ENCODE measurements at regions not wholly inside any gene's neighbourhood (a gene's known extent, or its start where the extent isn't known, plus 50 kb on each side); places are given as distances from the start of the nearest gene placed in this dataset.
"Not testable (repeated sequence)": the region's sequence is repeated elsewhere in the genome, so short reads cannot be mapped to it uniquely, and the experiment has no call there.

- no peaks in the 10 kb centered on the region for H3K36me3 Mint-ChIP-seq
- H3K27me3 Mint-ChIP-seq (ENCODE audit: low read depth): no peaks in the 10 kb centered on the region
- no peak for DNase-seq (ENCODE audit: low spot score in 2 of 2, unreplicated experiment in 2 of 2)
- no peak overlapping the region for H3K27ac Mint-ChIP-seq
- H3K9me3 Mint-ChIP-seq: peaks cover 8% of the 10 kb centered on the region
- TF ChIP-seq CTCF (IDR thresholded peaks at IDR 0.05; ENCODE audit: unreplicated experiment): no peak
- H3K4me1 Mint-ChIP-seq: no peaks in the 10 kb centered on the region
- no peak overlapping the region for H3K4me3 Mint-ChIP-seq
Observed at GRCh38 chr4:120211408-120212015, 144.9 kb upstream of the MAD2L1 start.

GRCh38 chr4:120209706-120210105, 143.1 kb upstream of the MAD2L1 start:
- Mint-ChIP-seq H3K27ac (no peak overlapping the region), H3K4me1 (no peaks in the 10 kb centered on the region), H3K9me3 (peaks cover 18% of the 10 kb centered on the region), H3K27me3 (ENCODE audit: low read depth) (no peaks in the 10 kb centered on the region), H3K36me3 (no peaks in the 10 kb centered on the region), H3K4me3 (no peak overlapping the region)
- no peak for DNase-seq (ENCODE audit: low spot score in 2 of 2, unreplicated experiment in 2 of 2)
- TF ChIP-seq CTCF (IDR thresholded peaks at IDR 0.05; ENCODE audit: unreplicated experiment): no peak

GRCh38 chr4:120207021-120207420, 140.4 kb upstream of the MAD2L1 start:
- Mint-ChIP-seq H3K9me3 (peaks cover 23% of the 10 kb centered on the region), H3K36me3 (no peaks in the 10 kb centered on the region), H3K4me3 (no peak overlapping the region), H3K27me3 (ENCODE audit: low read depth) (no peaks in the 10 kb centered on the region), H3K27ac (no peak overlapping the region), H3K4me1 (no peaks in the 10 kb centered on the region)
- no peak for TF ChIP-seq CTCF (IDR thresholded peaks at IDR 0.05; ENCODE audit: unreplicated experiment)
- DNase-seq (ENCODE audit: low spot score in 2 of 2, unreplicated experiment in 2 of 2): no peak

GRCh38 chr4:120202222-120202621, 135.6 kb upstream of the MAD2L1 start:
- no peak for TF ChIP-seq CTCF (IDR thresholded peaks at IDR 0.05; ENCODE audit: unreplicated experiment)
- Mint-ChIP-seq H3K27ac (no peak overlapping the region), H3K27me3 (ENCODE audit: low read depth) (no peaks in the 10 kb centered on the region), H3K4me1 (no peaks in the 10 kb centered on the region), H3K36me3 (no peaks in the 10 kb centered on the region), H3K9me3 (peaks cover 25% of the 10 kb centered on the region), H3K4me3 (no peak overlapping the region)
- DNase-seq (ENCODE audit: low spot score in 2 of 2, unreplicated experiment in 2 of 2): no peak

GRCh38 chr4:120200573-120201110, 134.0 kb upstream of the MAD2L1 start:
- H3K27ac Mint-ChIP-seq; H3K27me3 Mint-ChIP-seq (ENCODE audit: low read depth); H3K4me1 Mint-ChIP-seq; H3K4me3 Mint-ChIP-seq; DNase-seq (ENCODE audit: low spot score in 2 of 2, unreplicated experiment in 2 of 2); H3K36me3 Mint-ChIP-seq: not testable (repeated sequence)
- H3K9me3 Mint-ChIP-seq: peaks cover 20% of the 10 kb centered on the region

GRCh38 chr4:120198411-120198810, 131.8 kb upstream of the MAD2L1 start:
- H3K36me3 Mint-ChIP-seq: no peaks in the 10 kb centered on the region
- no peak overlapping the region for H3K4me3 Mint-ChIP-seq
- no peaks in the 10 kb centered on the region for H3K27me3 Mint-ChIP-seq (ENCODE audit: low read depth)
- H3K4me1 Mint-ChIP-seq: no peaks in the 10 kb centered on the region
- H3K27ac Mint-ChIP-seq: no peak overlapping the region
- TF ChIP-seq CTCF (IDR thresholded peaks at IDR 0.05; ENCODE audit: unreplicated experiment): no peak
- DNase-seq (ENCODE audit: low spot score in 2 of 2, unreplicated experiment in 2 of 2): no peak
- peaks cover 8% of the 10 kb centered on the region for H3K9me3 Mint-ChIP-seq
